NOMO-1 treated with dmso at 0.1 percent for 144 hours (cell line): ENCODE measurements at regions not wholly inside any gene's neighbourhood (a gene's known extent, or its start where the extent isn't known, plus 50 kb on each side); places are given as distances from the start of the nearest gene placed in this dataset.

Experiments
- DNase-seq: peaks from one replicate; lab custom pipeline; 2025; ENCODE audit not compliant: unreplicated experiment; lab: John Stamatoyannopoulos, UW

GRCh38 chr11:26025676-26026075, 306.3 kb upstream of the ANO3 start:
- DNase-seq = no peak

- no peak for DNase-seq
These were observed 305.9 kb upstream of the ANO3 start for GRCh38 chr11:26026078-26026477.

GRCh38 chr11:26027887-26028286, 304.0 kb upstream of the ANO3 start:
- DNase-seq = no peak

GRCh38 chr11:26028393-26028911, 303.5 kb upstream of the ANO3 start:
- DNase-seq = no peak

GRCh38 chr11:26030399-26030798, 301.5 kb upstream of the ANO3 start:
- DNase-seq = no peak

- no peak for DNase-seq
These were observed 299.7 kb upstream of the ANO3 start for GRCh38 chr11:26032241-26032640.

- no peak for DNase-seq
These were observed 296.2 kb upstream of the ANO3 start for GRCh38 chr11:26035696-26036095.

GRCh38 chr11:26037716-26038115, 294.2 kb upstream of the ANO3 start:
- DNase-seq = no peak

- no peak for DNase-seq
These were observed 291.6 kb upstream of the ANO3 start for GRCh38 chr11:26040339-26040738.

GRCh38 chr11:26042113-26042512, 289.8 kb upstream of the ANO3 start:
- DNase-seq = no peak

GRCh38 chr11:26043665-26044064, 288.3 kb upstream of the ANO3 start:
- no peak for DNase-seq

GRCh38 chr11:26044389-26044788, 287.5 kb upstream of the ANO3 start:
- DNase-seq = no peak

GRCh38 chr11:26045082-26045481, 286.8 kb upstream of the ANO3 start:
- no peak for DNase-seq

- no peak for DNase-seq
These were observed 283.7 kb upstream of the ANO3 start for GRCh38 chr11:26048271-26048670.

- DNase-seq = no peak
These were observed 278.0 kb upstream of the ANO3 start for GRCh38 chr11:26053966-26054365.

GRCh38 chr11:26062660-26063059, 269.3 kb upstream of the ANO3 start:
- no peak for DNase-seq

GRCh38 chr11:26063915-26064314, 268.0 kb upstream of the ANO3 start:
- no peak for DNase-seq

GRCh38 chr11:26065944-26066343, 266.0 kb upstream of the ANO3 start:
- DNase-seq = no peak

- no peak for DNase-seq
These were observed 261.1 kb upstream of the ANO3 start for GRCh38 chr11:26070714-26071380.

GRCh38 chr11:26072614-26073153, 259.2 kb upstream of the ANO3 start:
- no peak for DNase-seq

- no peak for DNase-seq
These were observed 258.3 kb upstream of the ANO3 start for GRCh38 chr11:26073646-26074045.

- no peak for DNase-seq
These were observed 255.5 kb upstream of the ANO3 start for GRCh38 chr11:26076233-26076990.
